Right hindlimb (tissue), 1 donor: ENCODE measurements at regions not wholly inside any gene's neighbourhood (a gene's known extent, or its start where the extent isn't known, plus 50 kb on each side); places are given as distances from the start of the nearest gene placed in this dataset.

Experiments
- DNase-seq: peaks from one replicate; pipeline ENCODE4 v3.0.0-alpha.2; 2018

GRCh38 chr4:121226362-121226761 is 62.2 kb upstream of the TNIP3 start:
- DNase-seq, result no peak

DNA sequence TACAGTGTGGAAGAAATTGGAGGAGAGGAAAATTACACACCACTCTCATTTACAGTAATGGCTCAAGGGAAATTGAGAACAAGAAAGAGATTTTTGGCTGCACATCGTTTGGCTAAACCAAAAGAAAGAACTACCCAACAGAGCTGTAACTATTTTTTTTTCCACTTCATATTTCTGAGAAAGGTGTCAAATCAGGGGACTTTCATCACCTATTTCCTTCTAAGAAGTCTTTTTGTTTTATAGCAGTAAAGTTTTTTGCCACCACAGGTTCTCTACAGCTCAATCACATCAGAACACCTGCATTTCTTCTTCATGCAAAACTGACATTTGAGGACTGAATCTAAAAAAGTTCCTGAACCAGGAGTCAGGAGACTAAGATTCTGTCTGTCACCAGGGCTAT is 57.5 kb upstream of the TNIP3 start:
- no peak for DNase-seq

- DNase-seq, result no peak
These were observed 57.1 kb upstream of the TNIP3 start for GRCh38 chr4:121221201-121221600.

DNA sequence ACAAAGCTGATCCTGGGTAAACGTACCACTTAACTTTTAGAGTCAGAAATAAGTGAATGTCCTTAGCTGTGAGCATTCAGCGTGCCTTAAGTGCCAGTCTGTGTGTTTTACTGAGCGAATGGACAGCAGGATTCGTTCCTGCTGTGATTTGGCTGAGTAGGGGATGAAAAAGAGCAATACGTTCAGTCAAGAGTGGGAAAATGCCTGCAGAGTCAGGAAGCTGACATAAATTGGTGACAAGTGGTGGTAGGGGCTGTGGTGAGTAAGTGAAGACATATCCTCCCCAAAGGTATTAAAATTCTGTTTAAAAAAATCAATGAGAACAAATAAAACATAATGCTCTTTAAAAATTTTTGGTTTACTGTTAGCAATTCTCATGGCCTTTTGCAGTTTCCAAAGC is 56.6 kb upstream of the TNIP3 start:
- no peak for DNase-seq

DNA sequence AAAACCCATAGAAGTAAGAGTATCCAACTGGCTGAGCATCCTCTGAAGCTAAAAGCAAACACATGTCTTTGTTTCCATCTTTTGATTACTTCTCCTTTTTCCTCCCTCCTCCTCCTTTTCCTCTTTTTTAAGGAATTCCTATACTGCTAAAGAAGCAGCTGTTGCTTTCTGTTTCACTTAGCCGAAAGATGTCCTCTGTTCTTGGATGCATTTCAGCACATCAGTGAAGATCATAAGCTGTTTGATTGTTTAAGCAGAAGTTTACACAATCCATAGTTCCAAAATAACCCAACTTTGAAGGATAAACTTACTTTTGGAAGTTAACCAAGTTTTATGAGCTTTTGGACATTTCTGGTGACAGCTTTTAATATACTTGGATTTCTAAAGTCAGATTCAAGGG is 55.1 kb upstream of the TNIP3 start:
- DNase-seq, result no peak

GRCh38 chr4:121217351-121217750 is 53.2 kb upstream of the TNIP3 start:
- no peak for DNase-seq

- DNase-seq, result no peak
These were observed 52.3 kb upstream of the TNIP3 start for GRCh38 chr4:121216461-121216860.

- DNase-seq, result no peak
These were observed 49.8 kb upstream of the TNIP3 start for GRCh38 chr4:121213940-121214339.
